Rectal smooth muscle tissue (tissue), 1 donor: ENCODE measurements at regions not wholly inside any gene's neighbourhood (a gene's known extent, or its start where the extent isn't known, plus 50 kb on each side); places are given as distances from the start of the nearest gene placed in this dataset.
"Not testable (repeated sequence)": the region's sequence is repeated elsewhere in the genome, so short reads cannot be mapped to it uniquely, and the experiment has no call there.

Experiments used
- H3K27ac ChIP-seq: one replicate; pipeline ENCODE4 v1.7.0; 2013; ENCODE audit warnings: low read depth, low read length, inconsistent platforms
- H3K27me3 ChIP-seq: one replicate; pipeline ENCODE4 v1.7.0; 2013; ENCODE audit warnings: low read length; ENCODE audit not compliant: control insufficient read depth, insufficient read depth
- H3K36me3 ChIP-seq: one replicate; pipeline ENCODE4 v1.7.0; 2013; ENCODE audit warnings: low read length; ENCODE audit not compliant: control insufficient read depth, insufficient read depth
- H3K4me1 ChIP-seq: one replicate; pipeline ENCODE4 v1.7.0; 2013; ENCODE audit warnings: low read length; ENCODE audit not compliant: control insufficient read depth, insufficient read depth
- H3K4me3 ChIP-seq: one replicate; pipeline ENCODE4 v1.7.0; 2013; ENCODE audit warnings: low read length
- H3K9ac ChIP-seq: one replicate; pipeline ENCODE4 v1.7.0; 2013; ENCODE audit warnings: low read length

DNA sequence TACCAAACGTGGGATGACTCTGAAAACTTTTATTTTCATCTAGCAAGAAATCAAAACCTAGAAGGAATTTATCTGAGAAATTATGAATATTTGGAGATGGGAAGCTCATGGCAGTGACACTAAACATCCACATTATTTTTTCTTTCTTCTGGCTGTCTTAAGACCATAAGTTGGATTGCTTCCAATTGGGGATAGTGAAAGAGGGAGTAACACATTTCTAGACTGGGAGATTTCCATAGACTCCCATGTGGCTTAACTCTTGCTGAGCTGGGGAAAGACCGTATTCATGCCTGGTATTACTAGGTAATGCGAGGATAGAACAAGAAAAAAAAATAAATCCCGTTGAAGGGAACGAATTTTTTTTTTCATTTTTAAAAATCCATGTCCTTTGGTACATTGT lies 120.0 kb downstream of the UTRN start:
- H3K36me3 ChIP-seq, result no peaks in the 10 kb centered on the region
- H3K4me3 ChIP-seq, result no peak overlapping the region
- H3K27ac ChIP-seq, result no peak overlapping the region
- H3K9ac ChIP-seq, result no peak overlapping the region
- H3K27me3 ChIP-seq, result no peaks in the 10 kb centered on the region
- H3K4me1 ChIP-seq, result no peaks in the 10 kb centered on the region

DNA sequence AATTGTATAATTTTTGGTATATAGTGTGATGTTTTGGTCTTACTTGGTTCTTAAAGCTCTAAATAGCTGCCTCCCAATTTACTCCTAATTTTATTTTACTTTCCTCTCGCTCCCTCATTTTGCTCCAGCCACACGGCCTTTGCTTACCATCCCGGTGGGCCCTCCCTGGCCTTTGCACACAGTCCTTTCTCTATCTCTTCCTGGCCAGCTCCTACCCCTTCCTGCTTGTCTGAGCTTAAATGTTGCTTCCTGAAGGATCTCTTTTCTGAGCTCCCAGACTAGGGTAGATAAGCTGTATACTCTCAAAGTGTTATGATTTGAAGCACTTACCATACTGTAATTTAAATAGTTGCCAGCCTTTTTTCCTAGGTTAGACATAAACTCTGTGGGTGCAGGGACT lies 121.7 kb downstream of the UTRN start:
- H3K27ac ChIP-seq, result no peak overlapping the region
- H3K4me1 ChIP-seq, result no peaks in the 10 kb centered on the region
- no peaks in the 10 kb centered on the region for H3K27me3 ChIP-seq
- H3K9ac ChIP-seq, result no peak overlapping the region
- no peak overlapping the region for H3K4me3 ChIP-seq
- H3K36me3 ChIP-seq, result no peaks in the 10 kb centered on the region

DNA sequence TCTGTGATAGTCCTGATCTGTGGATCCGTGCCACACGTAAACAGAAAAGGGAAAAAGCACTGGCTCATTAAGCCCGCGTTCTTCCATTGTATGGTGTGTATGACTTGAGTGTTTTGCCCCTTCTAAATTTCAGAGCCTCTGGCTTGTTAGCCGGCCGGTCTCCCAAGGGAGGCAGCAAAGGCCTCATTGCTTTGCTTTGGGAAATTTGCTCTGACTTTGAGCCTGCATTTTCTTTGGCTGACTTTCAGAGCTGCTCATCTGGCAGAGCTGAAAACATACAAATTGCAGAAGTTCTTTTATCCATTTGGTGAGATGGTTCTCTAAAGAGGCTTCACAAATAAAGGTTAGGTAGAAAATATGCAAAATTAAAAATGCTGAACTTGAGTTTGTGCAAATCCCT lies 123.0 kb downstream of the UTRN start:
- H3K27me3 ChIP-seq, result no peaks in the 10 kb centered on the region
- H3K4me3 ChIP-seq, result no peak overlapping the region
- no peak overlapping the region for H3K27ac ChIP-seq
- no peak overlapping the region for H3K9ac ChIP-seq
- no peaks in the 10 kb centered on the region for H3K4me1 ChIP-seq
- no peaks in the 10 kb centered on the region for H3K36me3 ChIP-seq

DNA sequence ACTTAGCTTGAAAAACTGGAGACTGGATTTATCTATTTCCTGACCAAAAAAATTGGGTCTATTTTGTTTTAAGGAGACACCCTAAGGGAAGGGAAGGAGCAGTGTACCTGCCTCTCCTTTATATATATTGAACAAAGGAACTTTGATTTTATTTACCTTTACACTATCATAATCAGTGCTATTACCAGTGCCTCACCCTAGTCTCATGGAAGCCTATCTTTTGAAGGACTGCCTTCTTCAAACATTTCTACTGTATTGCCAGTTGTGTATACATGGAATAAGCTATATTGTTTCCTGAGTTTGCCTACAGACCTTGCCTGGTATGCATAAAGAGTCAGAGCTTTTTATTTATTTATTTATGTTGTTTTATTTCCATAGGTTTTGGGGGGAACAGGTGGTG lies 124.9 kb downstream of the UTRN start:
- no peaks in the 10 kb centered on the region for H3K27me3 ChIP-seq
- no peak overlapping the region for H3K9ac ChIP-seq
- H3K36me3 ChIP-seq, result no peaks in the 10 kb centered on the region
- H3K27ac ChIP-seq, result no peak overlapping the region
- no peaks in the 10 kb centered on the region for H3K4me1 ChIP-seq
- H3K4me3 ChIP-seq, result no peak overlapping the region

DNA sequence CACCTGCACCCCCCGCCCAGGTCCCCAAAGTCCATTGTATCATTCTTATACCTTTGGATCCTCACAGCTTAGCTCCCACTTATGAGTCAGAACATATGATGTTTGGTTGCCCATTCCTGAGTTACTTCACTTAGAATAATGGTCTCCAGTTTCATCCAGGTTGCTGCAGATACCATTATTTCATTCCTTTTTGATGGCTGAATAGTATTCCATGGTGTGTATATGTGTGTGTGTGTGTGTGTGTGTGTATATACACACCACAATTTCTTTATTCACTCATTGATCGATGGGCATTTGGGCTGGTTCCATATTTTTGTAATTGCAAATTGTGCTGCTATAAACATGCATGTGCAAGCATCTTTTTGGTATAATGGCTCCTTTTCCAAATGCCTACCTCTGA lies 125.4 kb downstream of the UTRN start:
- H3K27me3 ChIP-seq, H3K27ac ChIP-seq, H3K4me1 ChIP-seq: not testable (repeated sequence)

DNA sequence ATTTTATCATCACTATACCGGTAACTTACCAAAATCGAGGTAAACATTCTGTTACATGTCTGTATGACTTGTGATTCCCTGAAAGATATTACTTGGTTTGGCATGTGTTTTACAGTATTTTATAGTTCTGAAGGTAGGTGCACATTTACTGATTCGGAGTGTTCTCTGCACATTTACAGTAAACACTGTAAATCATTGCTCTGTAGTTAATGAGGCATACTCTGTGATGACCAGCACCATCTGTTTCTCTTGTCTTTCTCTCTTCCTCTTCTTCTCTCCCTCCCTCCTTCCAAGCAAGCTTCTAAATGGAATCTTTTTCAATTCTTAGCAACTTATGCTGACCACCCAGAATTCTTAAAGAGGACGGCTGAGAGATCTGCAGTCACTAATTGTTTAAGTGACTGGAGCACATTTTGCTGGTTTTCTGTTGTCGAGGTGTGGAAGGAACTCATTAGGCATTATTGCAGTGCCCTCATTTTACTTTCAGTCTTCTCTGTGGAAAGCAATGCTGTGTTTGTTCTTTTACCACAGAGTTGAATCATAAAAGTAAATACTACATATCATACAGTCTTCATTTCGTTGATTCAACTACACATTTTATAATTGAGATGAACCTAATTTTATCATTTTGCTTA lies 126.5 kb downstream of the UTRN start:
- no peak overlapping the region for H3K27ac ChIP-seq
- no peaks in the 10 kb centered on the region for H3K36me3 ChIP-seq
- no peak overlapping the region for H3K9ac ChIP-seq
- H3K4me3 ChIP-seq, result no peak overlapping the region
- no peaks in the 10 kb centered on the region for H3K4me1 ChIP-seq
- H3K27me3 ChIP-seq, result no peaks in the 10 kb centered on the region

More for the DNA sequence above, 125.4 kb downstream of the UTRN start:
- H3K9ac ChIP-seq, H3K4me3 ChIP-seq, H3K36me3 ChIP-seq: not testable (repeated sequence)

DNA sequence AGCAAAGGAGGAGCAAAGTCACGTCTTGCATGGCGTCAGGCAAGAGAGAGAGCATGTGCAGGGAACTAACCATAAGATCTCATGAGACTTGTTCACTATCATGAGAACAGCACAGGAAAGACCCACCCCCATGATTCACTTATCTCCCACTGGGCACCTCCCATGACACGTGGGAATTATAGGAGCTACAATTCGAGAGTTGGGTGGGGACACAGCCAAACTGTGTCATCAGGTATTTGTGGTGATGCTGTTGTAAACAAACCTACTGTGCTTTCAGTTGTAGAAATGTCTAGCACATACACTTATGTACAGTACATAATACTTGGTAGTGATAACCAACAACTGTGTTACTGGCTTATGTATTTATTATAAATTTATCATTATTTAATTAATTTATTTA lies 128.3 kb downstream of the UTRN start:
- Histone ChIP-seq H3K4me3 (no peak overlapping the region), H3K27ac (no peak overlapping the region), H3K27me3 (no peaks in the 10 kb centered on the region), H3K4me1 (no peaks in the 10 kb centered on the region), H3K9ac (no peak overlapping the region), H3K36me3 (no peaks in the 10 kb centered on the region)

DNA sequence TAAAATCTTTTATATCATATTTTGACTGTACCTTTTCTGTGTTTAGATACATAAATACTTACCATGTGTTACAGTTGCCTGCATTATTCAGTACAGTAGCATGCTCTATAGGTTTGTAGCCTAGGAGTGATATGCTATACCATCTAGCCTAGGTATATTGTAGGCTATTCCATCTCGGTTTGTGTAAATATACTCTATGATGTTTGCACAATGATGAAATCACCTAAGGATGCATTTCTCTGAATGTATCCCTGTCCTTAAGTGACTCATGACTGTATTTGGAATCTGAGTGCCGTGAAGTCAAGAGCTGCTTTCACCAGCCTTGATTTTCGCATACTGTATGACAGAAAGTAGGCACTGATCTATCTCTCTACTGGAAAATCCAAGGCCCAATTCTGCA lies 129.9 kb downstream of the UTRN start:
- no peaks in the 10 kb centered on the region for H3K27me3 ChIP-seq
- no peak overlapping the region for H3K27ac ChIP-seq
- H3K9ac ChIP-seq, result no peak overlapping the region
- no peaks in the 10 kb centered on the region for H3K36me3 ChIP-seq
- H3K4me3 ChIP-seq, result no peak overlapping the region
- no peaks in the 10 kb centered on the region for H3K4me1 ChIP-seq

DNA sequence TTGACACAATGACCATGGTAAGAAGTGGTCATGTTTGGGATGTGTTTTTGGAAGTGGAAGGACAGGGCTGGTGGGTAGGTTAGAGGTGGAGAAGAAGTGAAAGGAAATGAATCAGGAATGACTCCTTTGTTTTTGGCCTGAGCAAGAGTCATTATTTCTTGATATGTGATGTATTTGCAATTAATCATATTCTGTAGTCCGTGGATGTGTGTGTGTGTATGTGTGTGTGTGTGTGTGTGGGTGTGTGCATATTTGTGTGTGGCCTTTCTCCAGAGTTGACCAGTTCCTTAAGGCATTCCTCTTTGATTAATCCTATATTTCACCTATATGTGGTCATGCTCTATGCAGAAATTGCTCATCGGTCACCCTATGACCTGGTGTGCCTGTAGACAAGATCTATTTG lies 130.7 kb downstream of the UTRN start:
- H3K27ac ChIP-seq, result no peak overlapping the region

DNA sequence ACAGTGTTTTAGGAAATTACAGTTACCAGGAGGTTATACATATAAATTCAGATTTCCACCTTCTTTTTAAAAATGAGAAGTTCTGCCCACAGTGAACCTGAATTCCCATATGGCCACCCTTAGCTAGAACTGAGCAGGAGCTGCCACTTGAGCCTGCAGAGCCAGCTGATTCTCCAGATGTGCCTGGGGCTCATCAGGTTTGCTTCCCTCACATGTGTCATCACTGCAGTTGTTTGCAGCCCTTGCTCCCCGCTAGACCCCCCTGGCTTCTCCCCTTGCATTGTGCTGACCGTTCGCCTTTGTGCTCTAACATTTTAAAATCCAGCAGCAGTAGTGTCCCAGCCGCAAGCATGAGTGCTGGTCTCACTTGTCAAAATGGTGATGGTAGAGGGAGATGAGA lies 131.1 kb downstream of the UTRN start:
- Histone ChIP-seq H3K9ac (no peak overlapping the region), H3K36me3 (no peaks in the 10 kb centered on the region), H3K4me3 (no peak overlapping the region), H3K27ac (no peak overlapping the region), H3K4me1 (no peaks in the 10 kb centered on the region), H3K27me3 (no peaks in the 10 kb centered on the region)

More for the DNA sequence above, 130.7 kb downstream of the UTRN start:
- H3K9ac ChIP-seq, result no peak overlapping the region
- no peak overlapping the region for H3K4me3 ChIP-seq
- no peaks in the 10 kb centered on the region for H3K36me3 ChIP-seq
- no peaks in the 10 kb centered on the region for H3K4me1 ChIP-seq
- H3K27me3 ChIP-seq, result no peaks in the 10 kb centered on the region

DNA sequence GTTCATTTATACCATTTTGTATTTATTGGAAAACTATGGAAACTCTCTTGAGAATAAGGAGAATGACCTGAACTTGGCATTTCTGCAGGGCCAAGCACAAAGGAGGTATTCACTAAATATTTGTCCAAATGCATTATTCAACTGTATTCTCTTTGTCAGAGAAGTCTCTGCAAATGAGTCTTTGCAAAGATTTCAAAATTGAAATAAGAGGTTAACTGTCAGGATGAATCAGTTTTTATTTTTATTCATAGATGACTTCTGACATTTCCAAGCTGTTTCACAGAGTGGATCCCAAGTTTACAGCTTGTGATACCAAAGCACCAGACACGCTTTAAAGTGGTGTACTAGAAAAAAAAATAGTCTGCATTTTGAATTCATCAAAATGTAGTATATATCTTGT lies 131.6 kb downstream of the UTRN start:
- Histone ChIP-seq H3K9ac (no peak overlapping the region), H3K4me3 (no peak overlapping the region), H3K4me1 (no peaks in the 10 kb centered on the region), H3K36me3 (no peaks in the 10 kb centered on the region), H3K27ac (no peak overlapping the region), H3K27me3 (no peaks in the 10 kb centered on the region)

DNA sequence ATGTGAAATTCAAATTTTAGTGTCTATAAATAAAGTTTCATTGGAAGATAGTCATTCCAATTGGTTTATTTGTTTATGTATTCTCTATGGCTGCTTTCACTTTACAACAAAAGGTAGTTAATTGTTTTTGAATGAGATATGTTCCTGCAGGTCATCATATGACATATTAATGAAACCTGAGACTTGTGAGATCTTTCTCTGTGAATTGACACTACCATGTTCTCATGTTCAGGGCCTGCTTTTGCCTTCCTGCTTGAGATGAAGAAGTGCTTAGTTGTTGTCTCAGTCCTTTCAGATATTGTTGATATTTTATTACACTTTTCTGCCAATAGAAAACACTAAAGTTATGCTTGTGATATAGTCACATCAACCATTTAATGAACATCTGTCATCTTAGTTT lies 132.5 kb downstream of the UTRN start:
- Histone ChIP-seq H3K4me3 (no peak overlapping the region), H3K4me1 (no peaks in the 10 kb centered on the region), H3K27me3 (no peaks in the 10 kb centered on the region), H3K36me3 (no peaks in the 10 kb centered on the region), H3K9ac (no peak overlapping the region), H3K27ac (no peak overlapping the region)

DNA sequence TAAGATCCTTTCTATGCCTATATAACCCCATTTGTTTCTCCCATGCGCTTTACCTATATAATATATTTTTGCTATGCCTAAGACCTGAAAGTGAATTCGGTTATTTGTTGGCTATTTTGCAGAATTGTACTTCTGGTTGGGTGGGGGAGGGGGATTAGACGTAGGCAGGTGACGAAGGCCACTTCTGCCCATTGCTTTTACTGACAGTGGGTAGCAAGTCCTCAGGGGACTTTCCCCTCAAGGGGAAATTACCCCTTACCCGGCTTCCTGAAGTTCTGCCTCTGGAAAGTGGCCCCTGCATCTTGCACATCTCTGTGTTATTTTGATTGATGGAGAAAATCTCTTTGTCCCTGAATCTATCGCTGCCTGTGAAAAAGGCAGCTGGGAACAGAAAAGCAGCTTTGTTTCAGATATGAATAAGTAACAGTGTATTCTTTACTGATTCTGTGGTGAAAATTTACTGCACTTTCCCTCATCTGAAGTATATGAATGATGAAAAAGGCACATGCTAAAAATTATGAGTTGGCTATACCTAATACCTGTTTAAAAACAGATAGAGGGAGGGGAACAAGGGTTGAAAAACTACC lies 133.9 kb downstream of the UTRN start:
- H3K9ac ChIP-seq, result no peak overlapping the region
- no peak overlapping the region for H3K4me3 ChIP-seq
- peaks cover 1% of the 10 kb centered on the region for H3K36me3 ChIP-seq
- H3K27ac ChIP-seq, result no peak overlapping the region
- no peaks in the 10 kb centered on the region for H3K4me1 ChIP-seq
- no peaks in the 10 kb centered on the region for H3K27me3 ChIP-seq
